CD14-positive monocyte (primary cell): ENCODE measurements at regions not wholly inside any gene's neighbourhood (a gene's known extent, or its start where the extent isn't known, plus 50 kb on each side); places are given as distances from the start of the nearest gene placed in this dataset.

Experiments
- DNase-seq, 3 donors: peaks; one replicate each; pipeline ENCODE4 v3.0.0-alpha.2; 2011 to 2022
- H2AFZ ChIP-seq: 2 replicates; pipeline ENCODE4 v1.6.0; 2012; ENCODE audit warnings: mild to moderate bottlenecking, low read depth, low read length, inconsistent platforms; ENCODE audit not compliant: insufficient read depth, poor library complexity, severe bottlenecking
- H3K27ac ChIP-seq, 2 donors: 1 replicate in 1 of 2; 2 replicates in 1 of 2; pipeline ENCODE4 v1.5.1; 2012 to 2013; ENCODE audit warnings: low read length in 2 of 2, control low read depth in 1 of 2, inconsistent platforms in 1 of 2, low read depth in 1 of 2, mild to moderate bottlenecking in 1 of 2
- H3K27me3 ChIP-seq, 2 donors: one replicate each; pipeline versions ENCODE4 v1.6.0 to v1.6.1; 2011 to 2013; ENCODE audit warnings: low read length in 2 of 2; ENCODE audit not compliant: control insufficient read depth in 2 of 2, insufficient read depth in 2 of 2
- H3K36me3 ChIP-seq, 2 donors: replicated peaks in 1 of 2; 1 replicate in 1 of 2; 2 replicates in 1 of 2; pipeline versions ENCODE4 v1.5.1 to v1.6.1; 2012 to 2013; ENCODE audit warnings: low read length in 2 of 2, control low read depth in 1 of 2, inconsistent platforms in 1 of 2, mild to moderate bottlenecking in 1 of 2; ENCODE audit not compliant: insufficient read depth in 2 of 2, control insufficient read depth in 1 of 2
- H3K4me1 ChIP-seq, 2 donors: 1 replicate in 1 of 2; 2 replicates in 1 of 2; pipeline versions ENCODE4 v1.5.1 to v1.6.1; 2012 to 2013; ENCODE audit warnings: low read length in 2 of 2, control low read depth in 1 of 2, inconsistent platforms in 1 of 2, mild to moderate bottlenecking in 1 of 2, moderate library complexity in 1 of 2; ENCODE audit not compliant: insufficient read depth in 2 of 2, control insufficient read depth in 1 of 2
- H3K4me2 ChIP-seq: replicated peaks from 2 replicates; pipeline ENCODE3; 2012; ENCODE audit warnings: low read length, moderate library complexity, mild to moderate bottlenecking; ENCODE audit not compliant: poor library complexity, severe bottlenecking; ENCODE audit errors: extremely low read depth
- H3K4me3 ChIP-seq, 3 experiments: fragments of 200-600 bp in 1 of 3; sonication (generic) in 1 of 3; replicated peaks in 1 of 3; 1 replicate in 2 of 3; 2 replicates in 1 of 3; pipeline ENCODE4 v1.5.1; 2011 to 2013; ENCODE audit warnings: low read length in 3 of 3, mild to moderate bottlenecking in 3 of 3, control low read depth in 2 of 3, low read depth in 2 of 3, inconsistent platforms in 1 of 3, moderate library complexity in 1 of 3
- H3K79me2 ChIP-seq: 2 replicates; pipeline ENCODE4 v1.6.0; 2012; ENCODE audit warnings: mild to moderate bottlenecking, control low read depth, inconsistent platforms, low read length, moderate library complexity; ENCODE audit not compliant: insufficient read depth
- H3K9ac ChIP-seq: 2 replicates; pipeline ENCODE4 v1.6.0; 2017; ENCODE audit warnings: low read length, mild to moderate bottlenecking; ENCODE audit not compliant: insufficient read depth, poor library complexity, severe bottlenecking
- H3K9me3 ChIP-seq, 2 donors: replicated peaks in 1 of 2; 1 replicate in 1 of 2; 2 replicates in 1 of 2; pipeline versions ENCODE4 v1.5.1 to v1.6.1; 2012 to 2013; ENCODE audit warnings: low read length in 2 of 2, control low read depth in 1 of 2; ENCODE audit not compliant: control insufficient read depth in 1 of 2, insufficient read depth in 1 of 2
- H4K20me1 ChIP-seq: 2 replicates; pipeline ENCODE4 v1.6.0; 2012; ENCODE audit warnings: mild to moderate bottlenecking, low read length, control low read depth, moderate library complexity; ENCODE audit not compliant: insufficient read depth
- H3K27ac Mint-ChIP-seq, 7 donors: one replicate each; pipeline ENCODE4 v1.8.0; 2020; ENCODE audit warnings: mild to moderate bottlenecking in 7 of 7, mixed read lengths in 7 of 7, moderate library complexity in 6 of 7, inconsistent platforms in 2 of 7
- H3K27me3 Mint-ChIP-seq, 3 donors: one replicate each; pipeline ENCODE4 v1.8.0; 2021 to 2022; ENCODE audit warnings: low read depth in 3 of 3, mild to moderate bottlenecking in 3 of 3, mixed read lengths in 3 of 3, moderate library complexity in 3 of 3, inconsistent platforms in 1 of 3
- H3K36me3 Mint-ChIP-seq, 2 donors: one replicate each; pipeline ENCODE4 v1.8.0; 2020; ENCODE audit warnings: mixed read lengths in 2 of 2, inconsistent platforms in 1 of 2, mild to moderate bottlenecking in 1 of 2
- H3K4me1 Mint-ChIP-seq: one replicate; pipeline ENCODE4 v1.8.0; 2020; ENCODE audit warnings: mild to moderate bottlenecking, mixed read lengths
- H3K4me3 Mint-ChIP-seq, 2 donors: one replicate each; pipeline ENCODE4 v1.8.0; 2020; ENCODE audit warnings: mild to moderate bottlenecking in 2 of 2, mixed read lengths in 2 of 2, moderate library complexity in 1 of 2
- H3K9me3 Mint-ChIP-seq, 7 donors: one replicate each; pipeline ENCODE4 v1.8.0; 2020 to 2022; ENCODE audit warnings: mixed read lengths in 7 of 7, mild to moderate bottlenecking in 6 of 7, moderate library complexity in 6 of 7, inconsistent platforms in 2 of 7
- CTCF ChIP-seq: fragments of 200-600 bp; IDR thresholded peaks from one replicate; pipeline ENCODE4 v1.8.0; 2022; ENCODE audit warnings: antibody characterized with exemption, mild to moderate bottlenecking
- WGBS: methylation state at CpG from one replicate; pipeline ENCODE4 v1.1.5; 2013; ENCODE audit warnings: missing lambda C conversion rate; ENCODE audit not compliant: insufficient coverage; 5-methylcytosine and 5-hydroxymethylcytosine counted together
- intact Hi-C, 2 donors: fragments of 100-400 bp; cut with micrococcal nuclease; formaldehyde crosslinking; loops; one replicate each; pipeline versions ENCODE4 v1.15.0 to v1.15.1; 2023

- Histone ChIP-seq H3K36me3 (no peaks in the 10 kb centered on the region), H4K20me1 (no peaks in the 10 kb centered on the region), H3K9me3 (no peaks in the 10 kb centered on the region), H3K4me3 (no peak overlapping the region), H3K4me1 (no peaks in the 10 kb centered on the region), H2AFZ (no peak overlapping the region), H3K27me3 (no peaks in the 10 kb centered on the region), H3K4me2 (no peak overlapping the region), H3K27ac (no peak overlapping the region), H3K79me2 (no peaks in the 10 kb centered on the region), H3K9ac (no peak overlapping the region)
- Mint-ChIP-seq H3K27me3 (no peaks in the 10 kb centered on the region), H3K4me3 (no peak overlapping the region), H3K4me1 (no peaks in the 10 kb centered on the region), H3K27ac (no peak overlapping the region), H3K36me3 (no peaks in the 10 kb centered on the region), H3K9me3 (no peaks in the 10 kb centered on the region)
- no peak for DNase-seq
- intact Hi-C loops, result loop anchor here in 1 of 2 donors (10.0 kb wide), 1 partner anchor 1514 kb away; no protein-coding TSS in a partner anchor
- TF ChIP-seq CTCF, result no peak
- no CpG with 5 or more reads among the region's 1 CpG for WGBS
These were observed 147.0 kb upstream of the KCNMB2 start for GRCh38 chr3:178389258-178389657.

- Histone ChIP-seq H3K27me3 (no peaks in the 10 kb centered on the region), H3K9me3 (no peaks in the 10 kb centered on the region), H3K4me1 (no peaks in the 10 kb centered on the region), H3K79me2 (no peaks in the 10 kb centered on the region), H3K4me2 (no peak overlapping the region), H4K20me1 (no peaks in the 10 kb centered on the region), H3K27ac (no peak overlapping the region), H3K36me3 (no peaks in the 10 kb centered on the region), H3K9ac (no peak overlapping the region), H2AFZ (no peak overlapping the region), H3K4me3 (no peak overlapping the region)
- H3K36me3 Mint-ChIP-seq, result no peaks in the 10 kb centered on the region
- no peaks in the 10 kb centered on the region for H3K27me3 Mint-ChIP-seq
- no CpG with 5 or more reads among the region's 1 CpG for WGBS
- H3K4me3 Mint-ChIP-seq, result no peak overlapping the region
- no peak for DNase-seq
- intact Hi-C loops, result no loop called here
- no peaks in the 10 kb centered on the region for H3K9me3 Mint-ChIP-seq
- no peaks in the 10 kb centered on the region for H3K4me1 Mint-ChIP-seq
- TF ChIP-seq CTCF, result no peak
- no peak overlapping the region for H3K27ac Mint-ChIP-seq
These were observed 143.7 kb upstream of the KCNMB2 start for GRCh38 chr3:178392511-178392926.
